ENCODE measurements at regions not wholly inside any gene's neighbourhood (a gene's known extent, or its start where the extent isn't known, plus 50 kb on each side); places are given as distances from the start of the nearest gene placed in this dataset.

DNA sequence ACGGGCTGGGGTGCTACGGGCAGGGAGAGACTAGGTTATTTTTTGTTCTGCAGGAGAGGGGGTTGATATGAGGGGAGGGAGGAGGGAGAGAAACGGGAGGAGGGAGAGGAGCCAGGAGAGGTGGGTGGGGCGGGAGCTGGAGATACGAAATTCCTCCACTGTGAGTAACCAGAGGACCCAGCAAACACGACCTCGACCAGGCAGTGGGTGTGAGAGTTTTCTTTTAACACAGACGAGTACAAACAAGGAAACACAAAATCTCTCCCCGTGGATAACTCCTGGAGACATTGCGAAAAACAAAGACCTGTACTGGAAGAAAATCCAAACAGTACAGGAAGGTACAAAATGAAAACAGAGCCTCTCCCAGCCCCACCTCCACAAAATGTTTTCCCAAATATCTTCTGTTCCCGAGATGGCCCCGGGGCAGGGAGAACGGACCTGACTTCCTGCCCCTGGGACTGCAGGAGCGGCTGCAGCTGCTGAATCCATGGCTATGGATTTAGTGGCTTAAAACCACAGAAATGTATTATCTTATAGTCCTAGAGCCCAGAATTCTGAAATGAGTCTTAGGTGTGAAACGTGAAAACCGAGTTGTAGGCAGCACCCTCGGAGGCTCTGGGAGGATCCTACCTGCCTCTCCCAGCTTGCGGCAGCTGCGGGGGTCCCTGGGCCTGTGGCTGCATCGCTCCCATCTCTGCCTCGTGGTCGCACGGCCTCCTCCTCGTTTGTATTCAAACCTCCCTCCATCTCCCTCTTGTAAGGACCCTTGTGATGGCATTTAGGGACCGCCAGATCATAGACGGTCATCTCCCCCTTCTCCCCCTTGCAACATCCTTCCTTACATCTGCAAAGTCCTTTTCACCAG lies 82.2 kb downstream of the RIPK4 start:
- intact Hi-C loops (cut with DNase I) = no loop called here
- 59 to 64% methylated on average over 26 of the region's 26 CpGs for WGBS, 2 donors
- peaks cover 0 to 16% (median 12%) of the 10 kb centered on the region in 7 donors for H3K27me3 ChIP-seq
- H3K27ac ChIP-seq = no peak overlapping the region
- TF ChIP-seq, protein P1, sequence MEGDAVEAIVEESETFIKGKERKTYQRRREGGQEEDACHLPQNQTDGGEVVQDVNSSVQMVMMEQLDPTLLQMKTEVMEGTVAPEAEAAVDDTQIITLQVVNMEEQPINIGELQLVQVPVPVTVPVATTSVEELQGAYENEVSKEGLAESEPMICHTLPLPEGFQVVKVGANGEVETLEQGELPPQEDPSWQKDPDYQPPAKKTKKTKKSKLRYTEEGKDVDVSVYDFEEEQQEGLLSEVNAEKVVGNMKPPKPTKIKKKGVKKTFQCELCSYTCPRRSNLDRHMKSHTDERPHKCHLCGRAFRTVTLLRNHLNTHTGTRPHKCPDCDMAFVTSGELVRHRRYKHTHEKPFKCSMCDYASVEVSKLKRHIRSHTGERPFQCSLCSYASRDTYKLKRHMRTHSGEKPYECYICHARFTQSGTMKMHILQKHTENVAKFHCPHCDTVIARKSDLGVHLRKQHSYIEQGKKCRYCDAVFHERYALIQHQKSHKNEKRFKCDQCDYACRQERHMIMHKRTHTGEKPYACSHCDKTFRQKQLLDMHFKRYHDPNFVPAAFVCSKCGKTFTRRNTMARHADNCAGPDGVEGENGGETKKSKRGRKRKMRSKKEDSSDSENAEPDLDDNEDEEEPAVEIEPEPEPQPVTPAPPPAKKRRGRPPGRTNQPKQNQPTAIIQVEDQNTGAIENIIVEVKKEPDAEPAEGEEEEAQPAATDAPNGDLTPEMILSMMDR (IDR thresholded peaks at IDR 0.05) = no peak
- H3K9me3 ChIP-seq = peaks cover 0 to 2% (median 0%) of the 10 kb centered on the region in 11 donors
- no peak overlapping the region for H3K4me3 ChIP-seq
- peak in 3 of 8 donors; percentile 26 to 49 (median 38) for ATAC-seq
- DNase-seq = no peak
- peaks cover 0 to 4% (median 0%) of the 10 kb centered on the region in 9 donors for H3K4me1 ChIP-seq
- no peaks in the 10 kb centered on the region for H3K36me3 ChIP-seq

DNA sequence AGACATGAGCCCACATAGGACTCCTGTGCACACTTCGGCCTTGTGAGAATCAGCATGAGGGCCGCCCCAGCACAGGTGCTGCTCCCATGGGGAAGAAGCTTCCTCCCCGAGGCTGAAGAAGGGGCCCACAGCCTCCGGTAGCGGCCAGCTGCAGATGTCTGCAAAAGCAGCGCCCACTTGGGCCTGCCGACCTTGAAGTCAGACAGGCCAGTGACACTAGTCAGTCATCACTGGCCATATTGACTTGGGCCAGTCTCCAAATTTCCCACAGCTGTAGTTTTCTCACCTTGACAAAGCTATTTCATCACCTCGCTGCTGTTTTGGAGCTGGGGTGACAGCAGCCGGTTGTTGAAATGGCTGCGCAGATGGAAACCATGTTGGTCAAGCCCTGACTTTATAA lies 83.0 kb downstream of the RIPK4 start:
- Histone ChIP-seq H3K27ac (no peak overlapping the region), H3K36me3 (no peaks in the 10 kb centered on the region), H3K9me3 (no peaks in the 10 kb centered on the region), H3K4me3 (no peak overlapping the region), H3K4me1 (peaks cover 0 to 10% (median 4%) of the 10 kb centered on the region in 9 donors), H3K27me3 (peaks cover 0 to 16% (median 12%) of the 10 kb centered on the region in 7 donors)
- no peak for DNase-seq
- ATAC-seq = no peak
- TF ChIP-seq, protein P1 (IDR thresholded peaks at IDR 0.05) = no peak
- intact Hi-C loops (cut with DNase I) = no loop called here
- WGBS, 2 donors = 76 to 81% methylated on average over 10 of the region's 10 CpGs

DNA sequence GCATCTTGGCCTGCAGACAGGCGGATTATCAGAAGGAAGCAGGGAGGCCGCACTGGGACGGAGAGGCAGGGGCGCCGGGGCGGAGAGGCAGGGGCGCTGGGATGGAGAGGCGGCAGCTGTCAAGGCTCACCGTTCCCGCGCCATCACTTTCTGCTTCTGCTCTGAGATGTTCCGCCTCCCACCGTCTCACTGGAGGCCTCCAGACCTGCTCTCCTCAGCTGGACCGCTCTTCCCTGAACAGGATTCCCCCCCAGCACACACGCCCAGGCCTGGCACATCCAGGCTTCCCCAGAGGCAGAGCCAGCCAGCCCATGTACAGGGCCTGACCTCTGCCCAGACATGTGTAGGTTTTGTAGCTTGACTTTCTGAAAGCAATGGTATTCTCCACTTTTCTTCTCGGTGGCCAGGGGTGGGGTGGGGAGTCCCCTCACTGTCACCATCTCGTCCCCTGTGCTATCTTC lies 84.1 kb downstream of the RIPK4 start:
- TF ChIP-seq, protein P1 (IDR thresholded peaks at IDR 0.05) = no peak
- Histone ChIP-seq H3K4me1 (peaks cover 0 to 20% (median 5%) of the 10 kb centered on the region in 9 donors), H3K4me3 (no peak overlapping the region), H3K27ac (no peak overlapping the region), H3K36me3 (no peaks in the 10 kb centered on the region), H3K27me3 (peaks cover 0 to 16% (median 12%) of the 10 kb centered on the region in 7 donors), H3K9me3 (no peaks in the 10 kb centered on the region)
- ATAC-seq = no peak
- WGBS, 2 donors = 74% methylated on average over 17 of the region's 17 CpGs
- no peak for DNase-seq
- intact Hi-C loops (cut with DNase I) = no loop called here

DNA sequence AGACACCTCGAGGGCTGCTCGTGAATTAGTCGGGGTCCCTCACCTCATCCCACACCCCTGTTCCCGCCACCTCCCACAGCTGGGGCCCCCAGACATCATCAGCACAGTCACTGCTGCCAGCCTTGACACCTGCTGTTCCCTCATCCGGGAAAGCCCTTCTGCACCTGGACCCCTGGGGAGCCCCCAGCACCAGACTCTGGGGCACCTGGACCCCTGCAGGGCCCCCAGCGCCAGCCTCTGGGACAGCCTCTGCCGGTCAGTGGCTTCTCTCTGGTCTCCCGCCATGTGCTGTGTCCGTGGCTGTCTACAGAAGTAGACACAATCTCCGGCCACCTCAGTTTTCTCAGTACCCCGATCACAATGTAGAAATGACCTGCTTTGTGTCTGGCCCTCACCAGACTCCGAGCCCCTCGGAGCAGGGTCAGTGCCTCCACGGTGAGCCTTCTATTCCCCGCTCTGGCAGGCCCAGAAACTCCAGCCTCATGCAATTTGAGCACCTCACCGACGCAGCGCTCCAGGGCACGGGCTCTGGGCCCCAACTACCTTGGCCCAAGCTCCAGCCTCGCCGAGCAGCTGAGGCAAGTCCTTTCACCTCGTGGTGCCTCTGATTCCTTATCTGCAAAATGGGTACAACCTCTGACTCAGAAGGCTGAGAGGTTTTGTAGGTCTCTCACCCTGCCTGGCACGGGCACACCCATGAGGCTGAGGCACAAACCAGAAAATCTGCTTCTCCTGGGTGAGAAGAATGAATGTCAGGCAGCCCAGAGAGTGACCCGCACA lies 84.7 kb downstream of the RIPK4 start:
- no peak overlapping the region for H3K27ac ChIP-seq
- H3K36me3 ChIP-seq = no peaks in the 10 kb centered on the region
- TF ChIP-seq, protein P1 (IDR thresholded peaks at IDR 0.05) = no peak
- intact Hi-C loops (cut with DNase I) = no loop called here
- H3K4me1 ChIP-seq = peaks cover 0 to 20% (median 5%) of the 10 kb centered on the region in 9 donors
- no peak overlapping the region for H3K4me3 ChIP-seq
- 87 to 88% methylated on average over 24 of the region's 24 CpGs for WGBS, 2 donors
- ATAC-seq (no peak), DNase-seq (no peak)
- H3K27me3 ChIP-seq = peaks cover 0 to 16% (median 12%) of the 10 kb centered on the region in 7 donors
- no peaks in the 10 kb centered on the region for H3K9me3 ChIP-seq

Measured in heart right ventricle (tissue), 16 donors.